HG03108 (cell line): ENCODE measurements at regions not wholly inside any gene's neighbourhood (a gene's known extent, or its start where the extent isn't known, plus 50 kb on each side); places are given as distances from the start of the nearest gene placed in this dataset.
A peak's percentile ranks its signal among the peaks of the same experiment; 100 is the strongest.
"Not testable (repeated sequence)": the region's sequence is repeated elsewhere in the genome, so short reads cannot be mapped to it uniquely, and the experiment has no call there.

Experiments
- ATAC-seq: cut with Tn5 transposase; IDR thresholded peaks from one replicate; pipeline ENCODE4 v1.9.1; 2021; ENCODE audit warnings: moderate library complexity; ENCODE audit not compliant: unreplicated experiment

DNA sequence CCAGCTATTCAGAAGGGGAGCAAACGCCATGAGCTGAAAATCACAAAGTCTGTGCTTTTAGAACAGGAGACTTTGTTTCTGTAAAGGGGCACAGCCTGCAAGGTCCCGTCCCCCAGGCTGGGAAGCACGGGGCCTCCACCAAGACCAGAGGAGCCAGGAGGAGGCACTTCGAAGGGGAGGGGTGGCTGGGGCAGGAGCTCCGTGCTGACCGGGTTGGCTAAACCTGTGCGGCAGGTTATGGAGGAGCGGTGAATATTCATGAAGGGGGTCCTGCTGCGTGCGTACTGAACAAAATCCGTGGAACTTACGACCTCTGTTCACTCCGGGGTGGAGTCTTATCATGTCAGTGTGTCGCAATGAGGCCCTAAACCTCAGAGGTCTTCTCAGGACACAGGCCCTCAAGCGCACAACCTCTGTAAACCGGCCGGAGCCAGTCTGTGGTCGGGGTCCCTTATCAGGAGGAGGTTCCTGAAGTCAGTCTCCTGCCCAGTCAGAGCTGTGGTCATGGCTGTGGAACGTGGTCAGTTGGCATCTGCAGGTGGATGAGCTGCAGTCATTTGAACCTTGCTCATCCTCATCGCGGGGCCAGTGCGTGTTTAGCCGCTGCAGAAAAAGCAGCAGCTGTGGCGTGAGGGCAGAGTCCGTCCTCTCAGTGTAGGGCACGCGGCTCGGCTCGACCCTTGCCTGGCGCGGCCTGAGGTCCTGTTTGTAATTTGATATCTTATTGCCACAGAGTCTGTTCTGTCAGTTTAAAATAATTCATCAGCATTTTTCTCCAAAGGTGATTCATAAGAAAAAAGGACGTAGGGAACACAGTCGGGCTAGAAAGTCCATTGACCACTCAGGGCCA is 5507.7 kb upstream of the TPTE start:
- ATAC-seq: not testable (repeated sequence)

DNA sequence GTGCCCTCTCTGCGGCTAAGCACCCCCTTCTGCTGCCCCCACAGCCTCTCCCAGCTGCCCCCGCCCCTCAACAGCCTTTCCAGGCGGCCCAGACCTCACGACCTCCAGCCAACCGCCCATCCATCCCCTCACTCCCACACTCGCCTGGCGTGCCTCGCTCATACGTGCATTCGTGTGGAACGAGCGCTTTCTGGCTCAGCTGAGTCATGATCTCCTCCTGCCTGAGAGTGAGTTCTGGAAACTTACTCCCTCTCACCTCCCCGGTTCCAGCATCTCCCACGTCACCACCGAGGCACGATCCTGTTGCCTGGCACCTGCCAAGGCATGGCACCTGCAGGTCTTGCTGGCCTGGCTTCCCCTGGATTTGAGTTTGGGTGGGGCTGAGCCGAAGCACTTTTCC is 5506.2 kb upstream of the TPTE start:
- not testable (repeated sequence) for ATAC-seq

GRCh38 chr21:5019120-5019519 is 5502.3 kb upstream of the TPTE start:
- peak; percentile 47 for ATAC-seq

DNA sequence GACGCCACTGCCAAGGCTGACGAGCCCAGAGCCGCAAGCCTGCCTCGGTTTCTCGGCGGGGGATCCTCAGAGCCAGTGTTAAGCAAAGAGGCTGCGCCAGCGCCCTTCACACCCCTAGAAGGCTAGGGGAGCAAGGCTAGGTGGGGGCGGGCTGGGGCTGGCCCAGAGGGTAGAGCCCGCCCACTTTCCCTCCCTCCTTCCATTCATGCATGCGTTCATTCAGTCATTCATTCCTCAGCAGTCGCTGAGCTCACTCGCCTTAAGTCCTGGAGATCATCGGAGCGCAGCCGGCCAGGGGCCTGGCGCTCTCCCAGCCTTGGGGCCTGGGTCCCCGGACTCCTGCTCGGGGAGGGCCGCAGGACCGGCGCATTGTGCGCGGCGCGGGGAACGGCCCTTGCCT is 5499.6 kb upstream of the TPTE start:
- ATAC-seq: peak; percentile 36

GRCh38 chr21:5022254-5022653 is 5499.1 kb upstream of the TPTE start:
- ATAC-seq: peak; percentile 29

DNA sequence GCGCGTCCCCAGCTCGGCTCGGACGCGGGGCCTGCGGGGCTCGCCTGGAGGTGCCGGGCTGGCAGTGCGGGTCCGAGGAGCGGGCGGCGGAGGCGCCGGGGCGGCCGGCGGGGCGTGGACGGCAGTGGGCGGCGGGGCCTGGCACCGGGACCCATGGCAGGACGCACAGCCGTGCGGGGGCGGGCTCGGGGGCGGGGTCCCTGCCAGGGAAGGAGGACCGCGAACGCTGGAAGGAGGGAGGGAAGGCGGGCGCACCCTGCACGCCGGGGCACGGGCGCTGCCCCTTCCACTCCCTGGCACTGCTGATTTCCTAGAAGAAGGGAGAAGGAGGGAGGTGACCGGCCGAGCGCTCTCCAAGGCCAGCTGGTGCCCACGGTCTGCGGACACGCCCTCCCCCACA is 5498.6 kb upstream of the TPTE start:
- ATAC-seq: not testable (repeated sequence)

- ATAC-seq: not testable (repeated sequence)
These were observed 5486.2 kb upstream of the TPTE start for GRCh38 chr21:5035147-5035546.

GRCh38 chr21:5035587-5035986 is 5485.8 kb upstream of the TPTE start:
- ATAC-seq: not testable (repeated sequence)

- ATAC-seq: not testable (repeated sequence)
These were observed 5483.6 kb upstream of the TPTE start for GRCh38 chr21:5037606-5038331.

- not testable (repeated sequence) for ATAC-seq
These were observed 5481.5 kb upstream of the TPTE start for GRCh38 chr21:5039926-5040325.

GRCh38 chr21:5042583-5042982 is 5478.8 kb upstream of the TPTE start:
- not testable (repeated sequence) for ATAC-seq

GRCh38 chr21:5044812-5045211 is 5476.6 kb upstream of the TPTE start:
- ATAC-seq: not testable (repeated sequence)

DNA sequence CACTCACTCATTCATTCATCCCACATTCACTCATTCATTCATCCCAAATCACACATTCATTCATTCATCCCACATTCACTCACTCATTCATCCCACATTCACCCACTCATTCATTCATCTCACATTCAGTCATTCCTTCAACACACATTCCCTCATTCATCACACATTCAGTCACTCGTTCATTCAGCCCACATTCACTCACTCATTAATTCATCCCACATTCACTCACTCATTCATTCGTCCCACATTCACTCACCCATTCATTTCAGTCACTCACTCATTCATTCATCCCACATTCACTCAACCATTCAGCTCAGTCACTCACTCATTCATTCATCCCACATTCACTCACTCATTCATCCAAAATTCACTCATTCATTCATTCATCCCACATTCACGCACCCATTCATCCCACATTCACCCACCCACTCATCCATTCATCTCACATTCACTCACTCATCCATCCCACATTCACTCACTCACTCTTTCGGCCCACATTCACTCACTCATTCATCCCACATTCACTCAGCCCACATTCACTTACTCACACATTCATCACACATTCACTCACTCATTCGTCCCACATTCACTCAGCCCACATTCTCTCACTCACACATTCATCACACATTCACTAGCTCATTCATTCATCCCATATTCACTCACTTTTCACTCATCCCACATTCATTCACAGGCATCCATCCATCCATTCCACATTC is 5469.9 kb upstream of the TPTE start:
- ATAC-seq: not testable (repeated sequence)

GRCh38 chr21:5055027-5055754 is 5466.2 kb upstream of the TPTE start:
- not testable (repeated sequence) for ATAC-seq

DNA sequence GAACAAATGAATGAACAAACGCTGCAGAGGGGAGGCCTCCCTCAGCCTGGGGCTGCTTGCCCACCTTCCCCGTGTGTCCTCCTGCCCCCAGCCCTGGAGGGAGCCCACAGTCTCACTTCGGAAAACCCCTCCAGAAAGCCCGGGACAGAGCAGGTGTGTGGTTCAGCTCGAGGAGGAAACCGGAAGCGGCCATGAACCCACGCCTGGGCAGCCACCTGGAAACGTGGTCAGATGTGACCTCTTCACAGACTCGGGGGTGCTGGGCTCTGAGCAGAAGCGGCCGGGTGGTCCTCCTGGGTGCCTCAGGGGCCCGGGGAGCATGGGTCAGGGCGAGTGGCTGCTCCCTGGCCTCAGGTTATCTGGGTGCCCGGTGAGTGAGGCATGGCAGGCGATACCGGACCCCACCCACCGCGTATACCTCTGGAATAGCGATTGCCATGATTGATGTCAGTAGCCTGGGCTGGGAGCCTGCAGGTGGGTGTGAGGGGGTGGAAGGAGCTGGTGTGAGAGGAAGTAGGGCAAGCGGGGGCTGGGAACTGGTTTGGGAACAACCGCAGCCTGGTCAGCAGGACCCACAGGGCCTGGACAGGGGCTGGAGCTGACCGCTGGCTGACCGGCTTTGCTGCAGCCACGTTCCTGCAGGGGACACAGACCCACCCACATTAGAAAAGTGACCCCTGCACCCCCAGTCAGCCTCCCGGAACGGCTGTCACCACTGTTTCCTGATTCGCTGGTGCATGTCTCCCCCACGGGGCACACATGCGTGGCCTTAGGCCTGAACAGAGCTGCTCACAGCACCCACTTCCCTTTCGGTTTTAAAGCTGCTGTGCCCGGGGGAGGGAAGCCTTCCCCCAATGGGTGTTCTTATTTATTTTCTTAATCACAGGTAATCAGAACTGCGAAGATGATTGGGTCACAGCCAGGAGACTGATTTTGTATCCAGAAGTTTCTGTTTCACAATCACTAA is 5465.1 kb upstream of the TPTE start:
- ATAC-seq: peak; percentile 42

GRCh38 chr21:5057077-5057476 is 5464.3 kb upstream of the TPTE start:
- ATAC-seq: not testable (repeated sequence)

DNA sequence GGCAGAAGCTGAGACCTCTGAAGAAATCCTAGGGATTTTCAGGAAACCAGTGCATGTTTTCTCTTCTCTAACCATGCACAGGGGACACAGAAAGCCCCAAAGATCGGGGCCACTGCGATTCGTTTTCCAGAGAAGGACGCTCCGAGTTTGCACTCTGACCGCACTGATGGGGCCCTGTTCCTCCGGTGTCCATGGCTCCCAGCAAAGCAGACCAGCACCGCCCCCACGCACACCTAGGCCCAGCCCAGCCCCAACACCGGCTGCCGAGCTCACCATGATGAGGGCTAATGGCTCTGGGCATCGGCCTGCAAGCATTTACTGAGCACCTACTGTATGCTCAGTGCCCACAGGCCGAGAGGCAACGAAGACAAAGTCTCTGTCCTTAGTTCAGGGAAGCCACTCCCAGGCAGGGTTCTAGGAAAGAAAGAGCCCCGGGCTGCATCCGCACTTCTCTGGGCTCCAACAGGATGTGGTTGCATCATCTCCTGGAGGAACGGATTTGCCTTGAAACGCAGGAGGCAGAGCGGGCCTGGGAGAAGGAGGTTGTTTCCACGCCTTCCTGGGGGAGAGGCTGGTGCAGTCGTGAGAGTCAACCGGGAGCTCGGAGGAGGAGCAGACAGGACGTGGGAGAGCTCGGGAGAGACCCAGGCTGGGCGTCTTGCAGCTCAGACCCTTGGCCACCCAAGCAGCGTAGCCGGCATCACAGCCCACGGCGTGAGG is 5460.9 kb upstream of the TPTE start:
- not testable (repeated sequence) for ATAC-seq

- not testable (repeated sequence) for ATAC-seq
These were observed 5456.7 kb upstream of the TPTE start for GRCh38 chr21:5064581-5065142.
